K562 (cell line): ENCODE measurements at regions not wholly inside any gene's neighbourhood (a gene's known extent, or its start where the extent isn't known, plus 50 kb on each side); places are given as distances from the start of the nearest gene placed in this dataset.

Experiments
- ATAC-seq: fragments of 200-7000 bp; cut with Tn5 transposase; 3 replicates; pipeline ENCODE4 v1.9.1; 2020; ENCODE audit warnings: moderate library complexity
- BruUV-seq: library from RNA; stranded (reverse); fragments of 400-500 nt; replicated peaks from 2 replicates; lab custom pipeline; 2021; lab: Mats Ljungman, UMichigan
- CTCF ChIA-PET: fragments of 300-600 bp; formaldehyde crosslinking; extraction: SDS; loops from one replicate; lab custom pipeline; 2021; ENCODE audit warnings: low intra/inter-chr PET ratio; lab: Yijun Ruan, JAX
- POLR2A ChIA-PET: fragments of 300-600, 350-650 bp; sonication (Branson Sonifier 250); formaldehyde crosslinking; extraction: SDS; loops from one replicate; lab custom pipeline; 2021; ENCODE audit warnings: antibody characterized with exemption, inconsistent platforms; lab: Yijun Ruan, JAX
- DNase-seq, 4 experiments: peaks; one replicate each; pipeline versions ENCODE4 v3.0.0 to v3.0.0-alpha.2; 2011 to 2018; ENCODE audit warnings: low spot score in 3 of 4, mixed read lengths in 3 of 4; ENCODE audit errors: extremely low read depth in 1 of 4
- FAIRE-seq: peaks from 2 replicates; lab custom pipeline; 2011; peaks lifted over from hg19 to GRCh38; lab: Jason Lieb, UNC
- H2AFZ ChIP-seq: 2 replicates; pipeline ENCODE4 v1.6.0; 2011; ENCODE audit warnings: low read depth, low read length, control low read depth, inconsistent platforms
- H3K27ac ChIP-seq: fragments of 200-600 bp; 3 replicates; pipeline ENCODE4 v1.8.0; 2011; ENCODE audit warnings: low read depth, mild to moderate bottlenecking, control low read depth, inconsistent platforms, low read length, moderate library complexity, mixed read lengths; ENCODE audit errors: extremely low read depth
- H3K27me3 ChIP-seq, 2 experiments: fragments of 300-600 bp in 1 of 2; 2 replicates in 1 of 2; 3 replicates in 1 of 2; pipeline versions ENCODE4 v1.6.0 to v1.8.0; 2011; ENCODE audit warnings: inconsistent platforms in 2 of 2, low read length in 2 of 2, mild to moderate bottlenecking in 1 of 2, mixed read lengths in 1 of 2, moderate library complexity in 1 of 2; ENCODE audit not compliant: control insufficient read depth in 2 of 2, insufficient read depth in 2 of 2
- H3K36me3 ChIP-seq: fragments of 300-600 bp; 3 replicates; pipeline ENCODE4 v1.8.0; 2011; ENCODE audit warnings: mild to moderate bottlenecking, low read length, inconsistent platforms; ENCODE audit not compliant: control insufficient read depth, insufficient read depth
- H3K4me1 ChIP-seq, 2 experiments: fragments of 200-600 bp in 1 of 2; replicated peaks in 1 of 2; 2 replicates in 1 of 2; 3 replicates in 1 of 2; pipeline versions ENCODE4 v1.5.1 to v1.8.0; 2011; ENCODE audit warnings: inconsistent platforms in 2 of 2, low read length in 2 of 2, mild to moderate bottlenecking in 1 of 2, mixed read lengths in 1 of 2, moderate library complexity in 1 of 2; ENCODE audit not compliant: control insufficient read depth in 2 of 2, insufficient read depth in 2 of 2
- H3K4me2 ChIP-seq: 2 replicates; pipeline ENCODE4 v1.6.1; 2011; ENCODE audit warnings: low read length, control low read depth, inconsistent platforms, mixed read lengths; ENCODE audit not compliant: insufficient read depth
- H3K4me3 ChIP-seq: fragments of 200-600 bp; sonication (generic), shearing (Covaris generic); 2 replicates; pipeline ENCODE4 v1.5.1; 2016; ENCODE audit warnings: control low read depth, inconsistent platforms
- H3K79me2 ChIP-seq: fragments of 200-600 bp; 3 replicates; pipeline ENCODE4 v1.8.0; 2011; ENCODE audit warnings: low read length, inconsistent platforms; ENCODE audit not compliant: control insufficient read depth, insufficient read depth
- H3K9ac ChIP-seq, 2 experiments: 2 replicates each; pipeline versions ENCODE4 v1.6.0 to v1.6.1; 2011; ENCODE audit warnings: low read depth in 2 of 2, low read length in 2 of 2, control low read depth in 1 of 2, inconsistent platforms in 1 of 2, mild to moderate bottlenecking in 1 of 2, mixed read lengths in 1 of 2; ENCODE audit not compliant: insufficient read depth in 1 of 2
- H3K9me1 ChIP-seq: one replicate; pipeline ENCODE4 v1.6.0; 2011; ENCODE audit warnings: inconsistent platforms, mild to moderate bottlenecking, low read length, moderate library complexity; ENCODE audit not compliant: control insufficient read depth, insufficient read depth
- H3K9me3 ChIP-seq: replicated peaks from 2 replicates; pipeline ENCODE4 v1.5.1; 2011; ENCODE audit warnings: low read depth, low read length, inconsistent platforms; ENCODE audit not compliant: control insufficient read depth, insufficient read depth
- H4K20me1 ChIP-seq: replicated peaks from 2 replicates; pipeline ENCODE4 v1.6.1; 2011; ENCODE audit warnings: low read length, inconsistent platforms, mixed read lengths; ENCODE audit not compliant: control insufficient read depth, insufficient read depth
- FOSL1 ChIP-seq: fragments of 200-800 bp; sonication (Bioruptor generic); conservative IDR thresholded peaks from 2 replicates; pipeline ENCODE4 v1.6.1; 2016; ENCODE audit warnings: missing genetic modification characterization, missing compliant biosample characterization
- SP2 ChIP-seq: IDR thresholded peaks from 2 replicates; pipeline ENCODE4 v1.6.1; 2011; ENCODE audit warnings: mild to moderate bottlenecking, low read depth, low read length, moderate library complexity; ENCODE audit not compliant: poor library complexity, severe bottlenecking; ENCODE audit errors: extremely low read depth
- TCFL5 ChIP-seq: fragments of 250-450 bp; sonication (Bioruptor Pico); conservative IDR thresholded peaks from 2 replicates; pipeline ENCODE4 v1.6.1; 2021; ENCODE audit warnings: mild to moderate bottlenecking, moderate library complexity, matching md5 sums
- ZNF589 ChIP-seq: fragments of 200-800 bp; sonication (Bioruptor generic); IDR thresholded peaks from 2 replicates; pipeline ENCODE4 v1.6.1; 2016; ENCODE audit warnings: low read depth, missing genetic modification characterization, missing compliant biosample characterization
- WGBS: fragments of 100-300 bp; shearing (Covaris generic); methylation state at CpG from one replicate; pipeline ENCODE4 v1.1.6; 2016; ENCODE audit warnings: low coverage, mixed read lengths; ENCODE audit not compliant: insufficient coverage; ENCODE audit errors: missing lambda C conversion rate; 5-methylcytosine and 5-hydroxymethylcytosine counted together
- in situ Hi-C: fragments of 300-500 bp; cut with MboI; formaldehyde crosslinking; loops from 4 replicates; pipeline ENCODE4 v1.15.0; 2018; ENCODE audit warnings: inconsistent platforms, mixed read lengths
- intact Hi-C: fragments of 100-400 bp; cut with micrococcal nuclease; formaldehyde crosslinking; loops from 2 replicates; pipeline ENCODE4 v1.14.2; 2022
- TF ChIP-seq, protein P1 (sequence below): sonication (generic); formaldehyde crosslinking; IDR thresholded peaks from 2 replicates; pipeline ENCODE4 v1.8.1; 2023; ENCODE audit warnings: mild to moderate bottlenecking, missing genetic modification reagents, moderate library complexity

DNA sequence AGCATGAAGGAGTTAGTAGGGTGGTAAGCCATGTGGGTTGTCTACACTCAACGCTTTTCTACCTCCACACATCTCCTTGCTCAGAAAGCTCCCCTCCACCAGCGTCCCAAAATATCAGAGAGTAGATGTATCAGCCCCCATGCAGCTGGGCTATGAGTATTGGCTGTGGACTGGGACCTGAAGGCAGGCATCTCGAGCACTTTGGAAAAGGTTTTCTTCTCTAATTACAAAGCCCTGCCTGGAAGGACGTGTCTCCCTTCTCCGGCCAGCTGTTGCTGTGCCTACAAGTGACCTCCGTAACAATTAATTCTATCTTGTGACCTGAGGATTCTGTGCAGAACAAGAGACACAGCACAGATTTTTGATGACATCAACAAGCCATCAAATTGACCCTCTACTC lies 142.0 kb upstream of the RUNX1 start:
- in situ Hi-C loops: no loop called here
- intact Hi-C loops: no loop called here

DNA sequence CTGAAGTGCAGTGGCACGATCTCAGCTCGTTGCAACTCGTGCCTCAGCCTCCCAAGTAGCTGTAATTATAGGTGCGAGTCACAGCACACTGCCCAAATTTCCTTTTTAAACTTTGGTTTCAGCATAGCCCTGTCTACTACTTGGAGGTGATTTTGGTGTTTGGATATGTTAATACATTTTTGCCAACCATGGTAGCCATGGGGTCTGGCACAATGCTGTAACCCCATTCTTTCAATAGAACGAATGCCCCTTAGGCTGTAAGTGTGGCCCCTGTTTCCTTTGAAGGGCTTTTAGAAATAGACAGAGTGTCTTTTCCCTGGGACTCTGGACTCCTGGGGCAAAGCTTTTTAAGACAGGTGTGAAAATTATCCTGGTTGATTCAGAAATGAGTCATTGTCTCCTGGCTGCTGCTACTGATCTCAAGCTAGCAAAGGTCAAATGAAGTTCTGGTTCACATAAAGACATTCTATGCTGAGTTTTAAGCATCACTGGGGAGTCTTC lies 141.1 kb upstream of the RUNX1 start:
- H3K79me2 ChIP-seq: no peaks in the 10 kb centered on the region
- H3K27me3 ChIP-seq: no peaks in the 10 kb centered on the region
- BruUV-seq: no TSS peak
- H3K9me1 ChIP-seq: no peaks in the 10 kb centered on the region
- CTCF ChIA-PET: no interaction called here
- no peaks in the 10 kb centered on the region for H3K36me3 ChIP-seq
- peaks cover 0 to 8% of the 10 kb centered on the region in 2 experiments; a peak in 4 of 5 replicates for H3K4me1 ChIP-seq
- WGBS: 43% methylated on average over 5 of the region's 5 CpGs
- FAIRE-seq: no peak
- in situ Hi-C loops: no loop called here
- ATAC-seq: no peak
- H2AFZ ChIP-seq: no peak overlapping the region
- intact Hi-C loops: no loop called here
- peak; percentile 55 for TF ChIP-seq FOSL1
- no peak for TF ChIP-seq ZNF589 (CRISPR knock-in tag)
- TF ChIP-seq, protein P1, sequence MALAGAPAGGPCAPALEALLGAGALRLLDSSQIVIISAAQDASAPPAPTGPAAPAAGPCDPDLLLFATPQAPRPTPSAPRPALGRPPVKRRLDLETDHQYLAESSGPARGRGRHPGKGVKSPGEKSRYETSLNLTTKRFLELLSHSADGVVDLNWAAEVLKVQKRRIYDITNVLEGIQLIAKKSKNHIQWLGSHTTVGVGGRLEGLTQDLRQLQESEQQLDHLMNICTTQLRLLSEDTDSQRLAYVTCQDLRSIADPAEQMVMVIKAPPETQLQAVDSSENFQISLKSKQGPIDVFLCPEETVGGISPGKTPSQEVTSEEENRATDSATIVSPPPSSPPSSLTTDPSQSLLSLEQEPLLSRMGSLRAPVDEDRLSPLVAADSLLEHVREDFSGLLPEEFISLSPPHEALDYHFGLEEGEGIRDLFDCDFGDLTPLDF: 0 out of 2 replicates have a peak, but pooled peaks have one; percentile 27
- no peaks in the 10 kb centered on the region for H4K20me1 ChIP-seq
- POLR2A ChIA-PET: interaction anchor here (0.6 kb wide), 1 partner anchor 95 kb away, joined by 3 read pairs; no protein-coding TSS in a partner anchor
- H3K4me2 ChIP-seq: no peak overlapping the region
- H3K4me3 ChIP-seq: no peak overlapping the region
- no peak for DNase-seq
- no peak overlapping the region for H3K9ac ChIP-seq
- H3K9me3 ChIP-seq: no peaks in the 10 kb centered on the region
- no peak overlapping the region for H3K27ac ChIP-seq

More for the DNA sequence above, 142.0 kb upstream of the RUNX1 start:
- no peaks in the 10 kb centered on the region for H3K79me2 ChIP-seq
- ChIA-PET CTCF (no interaction called here), POLR2A (interaction anchor here (0.5 to 1.7 kb wide), 4 partner anchors 9 to 554 kb away, joined by 3 to 7 read pairs (median 3); no protein-coding TSS in a partner anchor)
- peaks cover 0 to 8% of the 10 kb centered on the region in 2 experiments; a peak in 4 of 5 replicates for H3K4me1 ChIP-seq
- H2AFZ ChIP-seq: no peak overlapping the region
- TF ChIP-seq TCFL5 (no peak), SP2 (peak; percentile 13)
- H3K27ac ChIP-seq: no peak overlapping the region
- H3K4me3 ChIP-seq: no peak overlapping the region
- H3K9ac ChIP-seq: no peak overlapping the region
- H3K27me3 ChIP-seq: no peaks in the 10 kb centered on the region
- FAIRE-seq: no peak
- no peaks in the 10 kb centered on the region for H3K36me3 ChIP-seq
- no peak overlapping the region for H3K4me2 ChIP-seq
- no peaks in the 10 kb centered on the region for H3K9me3 ChIP-seq
- no peaks in the 10 kb centered on the region for H3K9me1 ChIP-seq
- BruUV-seq: no TSS peak
- WGBS: 24% methylated on average over 6 of the region's 6 CpGs
- no peak for DNase-seq
- no peak for ATAC-seq
- no peaks in the 10 kb centered on the region for H4K20me1 ChIP-seq
